HEK293 (cell line): ENCODE measurements at regions not wholly inside any gene's neighbourhood (a gene's known extent, or its start where the extent isn't known, plus 50 kb on each side); places are given as distances from the start of the nearest gene placed in this dataset.

Experiments used
- CTCF ChIA-PET: fragments of 350-600 bp; formaldehyde crosslinking; extraction: SDS; loops from one replicate; lab custom pipeline; 2021; ENCODE audit warnings: antibody characterized with exemption; lab: Yijun Ruan, JAX
- POLR2A ChIA-PET: fragments of 300-600 bp; formaldehyde crosslinking; extraction: SDS; loops from one replicate; lab custom pipeline; 2020; ENCODE audit warnings: antibody characterized with exemption, inconsistent platforms; lab: Yijun Ruan, JAX
- H3K27ac ChIP-seq: fragments of 200-500 bp; sonication (Bioruptor generic); 2 replicates; pipeline ENCODE4 v1.5.1; 2014; ENCODE audit warnings: low read depth, low read length, control low read depth, inconsistent platforms; ENCODE audit errors: extremely low read depth
- H3K36me3 ChIP-seq, 2 experiments: fragments of 200-500 bp in 1 of 2; sonication (Bioruptor generic) in 1 of 2; 1 replicate in 1 of 2; 2 replicates in 1 of 2; pipeline ENCODE4 v1.5.1; 2014 to 2017; ENCODE audit warnings: inconsistent platforms in 2 of 2, low read length in 2 of 2; ENCODE audit not compliant: control insufficient read depth in 2 of 2, insufficient read depth in 1 of 2
- H3K4me1 ChIP-seq: fragments of 200-500 bp; sonication (Bioruptor generic); 2 replicates; pipeline ENCODE4 v1.5.1; 2014; ENCODE audit warnings: mild to moderate bottlenecking, low read length, inconsistent platforms; ENCODE audit not compliant: control insufficient read depth, insufficient read depth
- H3K4me3 ChIP-seq: 2 replicates; pipeline ENCODE4 v1.5.1; 2011; ENCODE audit warnings: low read depth, mild to moderate bottlenecking, control low read depth, low read length, moderate library complexity
- H3K9me3 ChIP-seq: fragments of 200-500 bp; sonication (Bioruptor generic); 2 replicates; pipeline ENCODE4 v1.5.1; 2014; ENCODE audit warnings: low read depth, low read length, inconsistent platforms; ENCODE audit not compliant: control insufficient read depth, insufficient read depth
- BCL11B ChIP-seq: fragments of 450-650 bp; formaldehyde crosslinking; IDR thresholded peaks from 2 replicates; pipeline ENCODE4 v1.5.1; 2016; ENCODE audit warnings: low read depth, missing biosample characterization, missing genetic modification characterization
- HOXD13 ChIP-seq: sonication (generic); formaldehyde crosslinking; IDR thresholded peaks from 2 replicates; pipeline ENCODE4 v1.8.0; 2022; ENCODE audit warnings: missing genetic modification reagents, borderline replicate concordance
- KLF16 ChIP-seq: fragments of 450-650 bp; formaldehyde crosslinking; IDR thresholded peaks from 2 replicates; pipeline ENCODE4 v1.5.1; 2017; ENCODE audit warnings: missing biosample characterization, missing genetic modification characterization
- KLF9 ChIP-seq: fragments of 450-650 bp; formaldehyde crosslinking; IDR thresholded peaks from 2 replicates; pipeline ENCODE4 v1.5.1; 2016; ENCODE audit warnings: missing biosample characterization, missing genetic modification characterization, low read depth
- SP7 ChIP-seq: fragments of 450-650 bp; formaldehyde crosslinking; IDR thresholded peaks from 2 replicates; pipeline ENCODE4 v1.5.1; 2016; ENCODE audit warnings: missing biosample characterization, missing genetic modification characterization
- ZBTB21 ChIP-seq: fragments of 450-650 bp; formaldehyde crosslinking; IDR thresholded peaks from 2 replicates; pipeline ENCODE4 v1.5.1; 2017; ENCODE audit warnings: missing biosample characterization, missing genetic modification characterization
- ZFP69B ChIP-seq: fragments of 450-650 bp; formaldehyde crosslinking; IDR thresholded peaks from 2 replicates; pipeline ENCODE4 v1.5.1; 2016; ENCODE audit warnings: missing biosample characterization, missing genetic modification characterization
- ZNF112 ChIP-seq: fragments of 450-650 bp; formaldehyde crosslinking; IDR thresholded peaks from 2 replicates; pipeline ENCODE4 v1.5.0; 2017; ENCODE audit warnings: missing biosample characterization, missing genetic modification characterization
- ZNF114 ChIP-seq: fragments of 450-650 bp; formaldehyde crosslinking; IDR thresholded peaks from 2 replicates; pipeline ENCODE4 v1.5.0; 2017; ENCODE audit warnings: missing biosample characterization, missing genetic modification characterization
- ZNF121 ChIP-seq: fragments of 450-650 bp; formaldehyde crosslinking; IDR thresholded peaks from 2 replicates; pipeline ENCODE4 v1.5.1; 2016; ENCODE audit warnings: missing biosample characterization, missing genetic modification characterization
- ZNF132 ChIP-seq: fragments of 450-650 bp; formaldehyde crosslinking; IDR thresholded peaks from 2 replicates; pipeline ENCODE4 v1.5.1; 2017; ENCODE audit warnings: missing biosample characterization, missing genetic modification characterization, borderline replicate concordance
- ZNF239 ChIP-seq: fragments of 450-650 bp; formaldehyde crosslinking; IDR thresholded peaks from 2 replicates; pipeline ENCODE4 v1.5.1; 2016; ENCODE audit warnings: missing biosample characterization, missing genetic modification characterization
- ZNF426 ChIP-seq: fragments of 450-650 bp; formaldehyde crosslinking; IDR thresholded peaks from 2 replicates; pipeline ENCODE4 v1.5.1; 2017; ENCODE audit warnings: missing biosample characterization, missing genetic modification characterization, mild to moderate bottlenecking, inconsistent platforms, moderate library complexity
- ZNF48 ChIP-seq: fragments of 450-650 bp; formaldehyde crosslinking; IDR thresholded peaks from 2 replicates; pipeline ENCODE4 v1.5.1; 2016; ENCODE audit warnings: missing biosample characterization, missing genetic modification characterization
- ZNF548 ChIP-seq: fragments of 450-650 bp; formaldehyde crosslinking; IDR thresholded peaks from 2 replicates; pipeline ENCODE4 v1.5.1; 2016; ENCODE audit warnings: missing biosample characterization, missing genetic modification characterization
- ZNF621 ChIP-seq: fragments of 450-650 bp; formaldehyde crosslinking; IDR thresholded peaks from 2 replicates; pipeline ENCODE4 v1.5.1; 2017; ENCODE audit warnings: missing biosample characterization, missing genetic modification characterization
- ZNF658 ChIP-seq: fragments of 450-650 bp; formaldehyde crosslinking; IDR thresholded peaks from 2 replicates; pipeline ENCODE4; 2016; ENCODE audit warnings: missing biosample characterization, missing genetic modification characterization
- ZNF785 ChIP-seq: fragments of 450-650 bp; formaldehyde crosslinking; IDR thresholded peaks from 2 replicates; pipeline ENCODE4 v1.5.1; 2016; ENCODE audit warnings: missing biosample characterization, missing genetic modification characterization
- ZNF837 ChIP-seq: fragments of 450-650 bp; formaldehyde crosslinking; IDR thresholded peaks from 2 replicates; pipeline ENCODE4 v1.5.1; 2016; ENCODE audit warnings: missing biosample characterization, missing genetic modification characterization
- TF ChIP-seq, protein P1 (sequence below): fragments of 450-650 bp; formaldehyde crosslinking; IDR thresholded peaks from 2 replicates; pipeline ENCODE4 v1.5.1; 2016; ENCODE audit warnings: missing biosample characterization, missing genetic modification characterization
- TF ChIP-seq, protein P2 (sequence below): fragments of 450-650 bp; formaldehyde crosslinking; IDR thresholded peaks from 2 replicates; pipeline ENCODE4 v1.5.1; 2016; ENCODE audit warnings: missing biosample characterization, missing genetic modification characterization
- TF ChIP-seq, protein P3 (sequence below): fragments of 450-650 bp; formaldehyde crosslinking; IDR thresholded peaks from 2 replicates; pipeline ENCODE4 v1.5.1; 2016; ENCODE audit warnings: missing biosample characterization, missing genetic modification characterization, borderline replicate concordance
- TF ChIP-seq, protein P4 (sequence below): fragments of 450-650 bp; formaldehyde crosslinking; IDR thresholded peaks from 2 replicates; pipeline ENCODE4 v1.5.1; 2016; ENCODE audit warnings: missing biosample characterization, missing genetic modification characterization

DNA sequence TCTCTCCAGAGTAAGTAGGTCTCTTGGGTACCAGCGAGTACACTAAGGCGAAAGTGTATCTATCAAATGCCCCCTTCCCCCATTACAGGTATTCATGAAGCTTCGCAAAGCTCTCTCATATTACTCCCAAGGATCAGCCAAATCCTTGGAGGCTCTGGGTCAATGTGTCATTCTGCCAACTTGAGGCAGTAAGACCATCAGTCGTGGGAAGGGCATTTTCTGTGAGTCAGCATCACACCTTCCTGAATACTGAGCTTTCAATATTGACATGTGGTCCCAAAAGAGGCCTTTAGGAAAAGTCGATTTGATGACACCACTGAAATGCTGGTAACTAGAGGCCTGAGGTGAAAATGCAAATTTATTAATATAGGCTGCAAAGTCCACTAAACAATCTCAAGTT, 323.9 kb downstream of the LRIG3 start:
- no peaks in the 10 kb centered on the region for H3K9me3 ChIP-seq
- ChIA-PET POLR2A (no interaction called here), CTCF (no interaction called here)
- H3K36me3 ChIP-seq = no peaks in the 10 kb centered on the region
- H3K27ac ChIP-seq = no peak overlapping the region
- no peaks in the 10 kb centered on the region for H3K4me1 ChIP-seq
- H3K4me3 ChIP-seq = no peak overlapping the region
- TF ChIP-seq ZNF785 (tag by site-specific recombination) (no peak), ZNF114 (tag by site-specific recombination) (no peak), SP7 (no peak)

DNA sequence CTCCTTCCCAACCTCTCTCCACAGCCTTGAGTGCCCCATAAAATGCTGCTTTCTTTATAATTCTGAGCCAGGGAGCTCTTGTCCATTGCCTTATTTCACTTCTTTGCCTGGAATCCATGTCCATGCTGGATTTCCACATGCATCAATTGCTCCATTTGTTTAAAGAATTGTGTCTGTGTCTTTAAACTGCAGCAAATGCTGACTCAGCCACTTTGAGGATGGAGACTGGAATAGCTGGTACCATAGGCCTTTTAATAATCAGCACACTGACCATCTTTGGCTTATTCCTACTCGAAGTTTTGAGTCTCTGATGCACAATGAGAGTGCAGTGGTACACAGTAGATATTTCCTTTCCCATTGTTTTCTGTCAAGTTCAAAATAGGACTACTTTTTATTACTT, 318.8 kb downstream of the LRIG3 start:
- no peaks in the 10 kb centered on the region for H3K36me3 ChIP-seq
- H3K9me3 ChIP-seq = no peaks in the 10 kb centered on the region
- H3K4me3 ChIP-seq = no peak overlapping the region
- H3K27ac ChIP-seq = no peak overlapping the region
- no peaks in the 10 kb centered on the region for H3K4me1 ChIP-seq
- ChIA-PET POLR2A (no interaction called here), CTCF (no interaction called here)
- no peak for TF ChIP-seq ZNF239 (tag by site-specific recombination)
- no peak for TF ChIP-seq ZNF548 (tag by site-specific recombination)
- no peak for TF ChIP-seq ZNF621 (tag by site-specific recombination)
- TF ChIP-seq BCL11B (tag by site-specific recombination) = no peak
- no peak for TF ChIP-seq ZBTB21 (tag by site-specific recombination)
- TF ChIP-seq, protein P1, sequence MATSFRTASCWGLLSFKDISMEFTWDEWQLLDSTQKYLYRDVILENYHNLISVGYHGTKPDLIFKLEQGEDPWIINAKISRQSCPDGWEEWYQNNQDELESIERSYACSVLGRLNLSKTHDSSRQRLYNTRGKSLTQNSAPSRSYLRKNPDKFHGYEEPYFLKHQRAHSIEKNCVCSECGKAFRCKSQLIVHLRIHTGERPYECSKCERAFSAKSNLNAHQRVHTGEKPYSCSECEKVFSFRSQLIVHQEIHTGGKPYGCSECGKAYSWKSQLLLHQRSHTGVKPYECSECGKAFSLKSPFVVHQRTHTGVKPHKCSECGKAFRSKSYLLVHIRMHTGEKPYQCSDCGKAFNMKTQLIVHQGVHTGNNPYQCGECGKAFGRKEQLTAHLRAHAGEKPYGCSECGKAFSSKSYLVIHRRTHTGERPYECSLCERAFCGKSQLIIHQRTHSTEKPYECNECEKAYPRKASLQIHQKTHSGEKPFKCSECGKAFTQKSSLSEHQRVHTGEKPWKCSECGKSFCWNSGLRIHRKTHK = no peak
- TF ChIP-seq ZNF114 (tag by site-specific recombination) = no peak
- TF ChIP-seq ZNF426 = no peak
- TF ChIP-seq ZNF112 (tag by site-specific recombination) = no peak
- TF ChIP-seq, protein P2, sequence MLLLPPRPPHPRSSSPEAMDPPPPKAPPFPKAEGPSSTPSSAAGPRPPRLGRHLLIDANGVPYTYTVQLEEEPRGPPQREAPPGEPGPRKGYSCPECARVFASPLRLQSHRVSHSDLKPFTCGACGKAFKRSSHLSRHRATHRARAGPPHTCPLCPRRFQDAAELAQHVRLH (tag by site-specific recombination) = no peak
- TF ChIP-seq, protein P3, sequence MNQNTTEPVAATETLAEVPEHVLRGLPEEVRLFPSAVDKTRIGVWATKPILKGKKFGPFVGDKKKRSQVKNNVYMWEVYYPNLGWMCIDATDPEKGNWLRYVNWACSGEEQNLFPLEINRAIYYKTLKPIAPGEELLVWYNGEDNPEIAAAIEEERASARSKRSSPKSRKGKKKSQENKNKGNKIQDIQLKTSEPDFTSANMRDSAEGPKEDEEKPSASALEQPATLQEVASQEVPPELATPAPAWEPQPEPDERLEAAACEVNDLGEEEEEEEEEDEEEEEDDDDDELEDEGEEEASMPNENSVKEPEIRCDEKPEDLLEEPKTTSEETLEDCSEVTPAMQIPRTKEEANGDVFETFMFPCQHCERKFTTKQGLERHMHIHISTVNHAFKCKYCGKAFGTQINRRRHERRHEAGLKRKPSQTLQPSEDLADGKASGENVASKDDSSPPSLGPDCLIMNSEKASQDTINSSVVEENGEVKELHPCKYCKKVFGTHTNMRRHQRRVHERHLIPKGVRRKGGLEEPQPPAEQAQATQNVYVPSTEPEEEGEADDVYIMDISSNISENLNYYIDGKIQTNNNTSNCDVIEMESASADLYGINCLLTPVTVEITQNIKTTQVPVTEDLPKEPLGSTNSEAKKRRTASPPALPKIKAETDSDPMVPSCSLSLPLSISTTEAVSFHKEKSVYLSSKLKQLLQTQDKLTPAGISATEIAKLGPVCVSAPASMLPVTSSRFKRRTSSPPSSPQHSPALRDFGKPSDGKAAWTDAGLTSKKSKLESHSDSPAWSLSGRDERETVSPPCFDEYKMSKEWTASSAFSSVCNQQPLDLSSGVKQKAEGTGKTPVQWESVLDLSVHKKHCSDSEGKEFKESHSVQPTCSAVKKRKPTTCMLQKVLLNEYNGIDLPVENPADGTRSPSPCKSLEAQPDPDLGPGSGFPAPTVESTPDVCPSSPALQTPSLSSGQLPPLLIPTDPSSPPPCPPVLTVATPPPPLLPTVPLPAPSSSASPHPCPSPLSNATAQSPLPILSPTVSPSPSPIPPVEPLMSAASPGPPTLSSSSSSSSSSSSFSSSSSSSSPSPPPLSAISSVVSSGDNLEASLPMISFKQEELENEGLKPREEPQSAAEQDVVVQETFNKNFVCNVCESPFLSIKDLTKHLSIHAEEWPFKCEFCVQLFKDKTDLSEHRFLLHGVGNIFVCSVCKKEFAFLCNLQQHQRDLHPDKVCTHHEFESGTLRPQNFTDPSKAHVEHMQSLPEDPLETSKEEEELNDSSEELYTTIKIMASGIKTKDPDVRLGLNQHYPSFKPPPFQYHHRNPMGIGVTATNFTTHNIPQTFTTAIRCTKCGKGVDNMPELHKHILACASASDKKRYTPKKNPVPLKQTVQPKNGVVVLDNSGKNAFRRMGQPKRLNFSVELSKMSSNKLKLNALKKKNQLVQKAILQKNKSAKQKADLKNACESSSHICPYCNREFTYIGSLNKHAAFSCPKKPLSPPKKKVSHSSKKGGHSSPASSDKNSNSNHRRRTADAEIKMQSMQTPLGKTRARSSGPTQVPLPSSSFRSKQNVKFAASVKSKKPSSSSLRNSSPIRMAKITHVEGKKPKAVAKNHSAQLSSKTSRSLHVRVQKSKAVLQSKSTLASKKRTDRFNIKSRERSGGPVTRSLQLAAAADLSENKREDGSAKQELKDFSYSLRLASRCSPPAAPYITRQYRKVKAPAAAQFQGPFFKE = no peak
- TF ChIP-seq ZNF837 (tag by site-specific recombination) = no peak
- TF ChIP-seq, all 188 proteins: peak for 0

DNA sequence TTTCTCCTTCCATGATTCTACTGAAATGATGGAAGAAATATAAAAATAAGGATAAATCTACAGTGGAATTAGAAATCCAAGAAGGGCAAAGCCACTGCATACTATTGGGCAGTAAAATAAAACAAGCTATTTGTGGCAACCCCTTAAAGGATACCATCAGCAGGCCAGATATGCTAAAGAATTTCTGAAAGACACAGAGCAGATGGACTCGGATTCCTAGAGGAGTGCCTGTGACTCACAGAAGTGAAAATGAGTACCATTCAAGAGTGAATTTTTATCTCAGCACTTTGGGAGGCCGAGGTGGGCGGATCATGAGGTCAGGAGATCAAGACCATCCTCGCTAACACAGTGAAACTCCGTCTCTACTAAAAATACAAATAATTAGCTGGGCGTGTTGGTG, 318.1 kb downstream of the LRIG3 start:
- Histone ChIP-seq H3K4me3 (no peak overlapping the region), H3K9me3 (no peaks in the 10 kb centered on the region), H3K27ac (no peak overlapping the region), H3K4me1 (no peaks in the 10 kb centered on the region), H3K36me3 (no peaks in the 10 kb centered on the region)
- POLR2A ChIA-PET = no interaction called here
- TF ChIP-seq KLF16 (tag by site-specific recombination) (no peak), ZNF114 (tag by site-specific recombination) (no peak), ZNF48 (tag by site-specific recombination) (no peak), ZFP69B (tag by site-specific recombination) (no peak), KLF9 (tag by site-specific recombination) (no peak), HOXD13 (CRISPR knock-in tag) (no peak), ZNF658 (tag by site-specific recombination) (no peak), ZNF112 (tag by site-specific recombination) (no peak), ZNF121 (no peak), ZNF132 (no peak)
- TF ChIP-seq, protein P4, sequence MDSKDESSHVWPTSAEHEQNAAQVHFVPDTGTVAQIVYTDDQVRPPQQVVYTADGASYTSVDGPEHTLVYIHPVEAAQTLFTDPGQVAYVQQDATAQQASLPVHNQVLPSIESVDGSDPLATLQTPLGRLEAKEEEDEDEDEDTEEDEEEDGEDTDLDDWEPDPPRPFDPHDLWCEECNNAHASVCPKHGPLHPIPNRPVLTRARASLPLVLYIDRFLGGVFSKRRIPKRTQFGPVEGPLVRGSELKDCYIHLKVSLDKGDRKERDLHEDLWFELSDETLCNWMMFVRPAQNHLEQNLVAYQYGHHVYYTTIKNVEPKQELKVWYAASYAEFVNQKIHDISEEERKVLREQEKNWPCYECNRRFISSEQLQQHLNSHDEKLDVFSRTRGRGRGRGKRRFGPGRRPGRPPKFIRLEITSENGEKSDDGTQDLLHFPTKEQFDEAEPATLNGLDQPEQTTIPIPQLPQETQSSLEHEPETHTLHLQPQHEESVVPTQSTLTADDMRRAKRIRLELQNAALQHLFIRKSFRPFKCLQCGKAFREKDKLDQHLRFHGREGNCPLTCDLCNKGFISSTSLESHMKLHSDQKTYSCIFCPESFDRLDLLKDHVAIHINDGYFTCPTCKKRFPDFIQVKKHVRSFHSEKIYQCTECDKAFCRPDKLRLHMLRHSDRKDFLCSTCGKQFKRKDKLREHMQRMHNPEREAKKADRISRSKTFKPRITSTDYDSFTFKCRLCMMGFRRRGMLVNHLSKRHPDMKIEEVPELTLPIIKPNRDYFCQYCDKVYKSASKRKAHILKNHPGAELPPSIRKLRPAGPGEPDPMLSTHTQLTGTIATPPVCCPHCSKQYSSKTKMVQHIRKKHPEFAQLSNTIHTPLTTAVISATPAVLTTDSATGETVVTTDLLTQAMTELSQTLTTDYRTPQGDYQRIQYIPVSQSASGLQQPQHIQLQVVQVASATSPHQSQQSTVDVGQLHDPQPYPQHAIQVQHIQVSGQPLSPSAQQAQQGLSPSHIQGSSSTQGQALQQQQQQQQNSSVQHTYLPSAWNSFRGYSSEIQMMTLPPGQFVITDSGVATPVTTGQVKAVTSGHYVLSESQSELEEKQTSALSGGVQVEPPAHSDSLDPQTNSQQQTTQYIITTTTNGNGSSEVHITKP (tag by site-specific recombination) = no peak
- CTCF ChIA-PET = no interaction called here
